ENCODE measurements at regions not wholly inside any gene's neighbourhood (a gene's known extent, or its start where the extent isn't known, plus 50 kb on each side); places are given as distances from the start of the nearest gene placed in this dataset.

GRCh38 chr7:155216475-155217272 is 81.0 kb upstream of the INSIG1 start:
- no peak for DNase-seq (ENCODE audit: low spot score)

- DNase-seq (ENCODE audit: low spot score) = no peak
Measured at GRCh38 chr7:155217634-155218033, 80.0 kb upstream of the INSIG1 start.

- DNase-seq (ENCODE audit: low spot score) = no peak
Measured at GRCh38 chr7:155218276-155219153, 79.2 kb upstream of the INSIG1 start.

- DNase-seq (ENCODE audit: low spot score) = no peak
Measured at GRCh38 chr7:155219154-155219531, 78.5 kb upstream of the INSIG1 start.

- no peak for DNase-seq (ENCODE audit: low spot score)
Measured at GRCh38 chr7:155219947-155220769, 77.5 kb upstream of the INSIG1 start.

GRCh38 chr7:155220903-155221302 is 76.8 kb upstream of the INSIG1 start:
- no peak for DNase-seq (ENCODE audit: low spot score)

- DNase-seq (ENCODE audit: low spot score) = no peak
Measured at GRCh38 chr7:155221547-155221946, 76.1 kb upstream of the INSIG1 start.

- no peak for DNase-seq (ENCODE audit: low spot score)
Measured at GRCh38 chr7:155222061-155222460, 75.6 kb upstream of the INSIG1 start.

GRCh38 chr7:155222573-155222972 is 75.1 kb upstream of the INSIG1 start:
- no peak for DNase-seq (ENCODE audit: low spot score)

- DNase-seq (ENCODE audit: low spot score) = no peak
Measured at GRCh38 chr7:155223021-155223420, 74.7 kb upstream of the INSIG1 start.

- no peak for DNase-seq (ENCODE audit: low spot score)
Measured at GRCh38 chr7:155223503-155223902, 74.2 kb upstream of the INSIG1 start.

- no peak for DNase-seq (ENCODE audit: low spot score)
Measured at GRCh38 chr7:155224116-155224811, 73.4 kb upstream of the INSIG1 start.

- DNase-seq (ENCODE audit: low spot score) = no peak
Measured at GRCh38 chr7:155225095-155225494, 72.6 kb upstream of the INSIG1 start.

GRCh38 chr7:155225516-155225915 is 72.2 kb upstream of the INSIG1 start:
- no peak for DNase-seq (ENCODE audit: low spot score)

- DNase-seq (ENCODE audit: low spot score) = no peak
Measured at GRCh38 chr7:155226261-155227003, 71.2 kb upstream of the INSIG1 start.

GRCh38 chr7:155227004-155227787 is 70.5 kb upstream of the INSIG1 start:
- DNase-seq (ENCODE audit: low spot score) = no peak

- DNase-seq (ENCODE audit: low spot score) = no peak
Measured at GRCh38 chr7:155227788-155228458, 69.8 kb upstream of the INSIG1 start.

GRCh38 chr7:155228459-155228845 is 69.2 kb upstream of the INSIG1 start:
- no peak for DNase-seq (ENCODE audit: low spot score)

GRCh38 chr7:155228894-155229293 is 68.8 kb upstream of the INSIG1 start:
- DNase-seq (ENCODE audit: low spot score) = no peak
